Astrocyte of the cerebellum (primary cell): ENCODE measurements at regions not wholly inside any gene's neighbourhood (a gene's known extent, or its start where the extent isn't known, plus 50 kb on each side); places are given as distances from the start of the nearest gene placed in this dataset.

ENCODE experiments used
- DNase-seq: peaks from one replicate; pipeline ENCODE4 v3.0.0-alpha.2; 2011; ENCODE audit warnings: low read depth
- H3K4me3 ChIP-seq: 2 replicates; pipeline ENCODE4 v1.5.1; 2011; ENCODE audit warnings: mild to moderate bottlenecking, low read depth, low read length, moderate library complexity
- CTCF ChIP-seq: IDR thresholded peaks from 2 replicates; pipeline ENCODE4 v1.5.1; 2012; ENCODE audit warnings: low read length, low read depth, moderate library complexity, mild to moderate bottlenecking; ENCODE audit errors: missing control alignments
- in situ Hi-C: cut with HindIII; loops from 2 replicates; pipeline ENCODE4 v1.10.0; 2017; ENCODE audit warnings: low sequenced_read_pairs

- no peak for DNase-seq
- no peak for TF ChIP-seq CTCF
- in situ Hi-C loops: no loop called here
- H3K4me3 ChIP-seq: no peak overlapping the region
These were observed 562.3 kb upstream of the POU3F2 start for GRCh38 chr6:98272060-98272459.

GRCh38 chr6:98274691-98275090, 559.7 kb upstream of the POU3F2 start:
- DNase-seq: no peak
- in situ Hi-C loops: no loop called here
- no peak overlapping the region for H3K4me3 ChIP-seq
- no peak for TF ChIP-seq CTCF

GRCh38 chr6:98280492-98280891, 553.9 kb upstream of the POU3F2 start:
- in situ Hi-C loops: no loop called here
- TF ChIP-seq CTCF: no peak
- no peak overlapping the region for H3K4me3 ChIP-seq

GRCh38 chr6:98286620-98287019, 547.8 kb upstream of the POU3F2 start:
- no peak overlapping the region for H3K4me3 ChIP-seq
- no peak for DNase-seq
- in situ Hi-C loops: no loop called here
- no peak for TF ChIP-seq CTCF

More at GRCh38 chr6:98280492-98280891, 553.9 kb upstream of the POU3F2 start:
- no peak for DNase-seq

GRCh38 chr6:98287876-98288275, 546.5 kb upstream of the POU3F2 start:
- H3K4me3 ChIP-seq: no peak overlapping the region
- no peak for DNase-seq
- TF ChIP-seq CTCF: no peak
- in situ Hi-C loops: no loop called here

GRCh38 chr6:98292810-98293209, 541.6 kb upstream of the POU3F2 start:
- in situ Hi-C loops: no loop called here
- TF ChIP-seq CTCF: no peak
- no peak for DNase-seq
- H3K4me3 ChIP-seq: no peak overlapping the region

- DNase-seq: no peak
- H3K4me3 ChIP-seq: no peak overlapping the region
- in situ Hi-C loops: no loop called here
- TF ChIP-seq CTCF: no peak
These were observed 538.7 kb upstream of the POU3F2 start for GRCh38 chr6:98295515-98296175.
